Testis (tissue), 2 donors: ENCODE measurements at regions not wholly inside any gene's neighbourhood (a gene's known extent, or its start where the extent isn't known, plus 50 kb on each side); places are given as distances from the start of the nearest gene placed in this dataset.

Experiments
- DNase-seq: peaks from one replicate; pipeline ENCODE4 v3.0.0-alpha.2; 2019
- H3K27ac ChIP-seq, 2 donors: fragments of 200-600 bp; sonication (generic); one replicate each; pipeline ENCODE4 v1.5.1; 2019
- H3K27me3 ChIP-seq: fragments of 200-600 bp; sonication (generic); one replicate; pipeline ENCODE4 v1.5.1; 2019
- H3K36me3 ChIP-seq: fragments of 200-600 bp; sonication (generic); one replicate; pipeline ENCODE4 v1.5.1; 2017; ENCODE audit warnings: low read depth; ENCODE audit errors: missing control alignments
- H3K4me1 ChIP-seq: fragments of 200-600 bp; sonication (generic); one replicate; pipeline ENCODE4 v1.5.1; 2019
- H3K4me3 ChIP-seq, 2 donors: fragments of 200-600 bp; sonication (generic); one replicate each; pipeline ENCODE4 v1.5.1; 2017 to 2019
- H3K9me3 ChIP-seq: fragments of 200-600 bp; sonication (generic); one replicate; pipeline ENCODE4 v1.5.1; 2017
- CTCF ChIP-seq, 3 experiments: fragments of 450-650 bp in 2 of 3; fragments of 200-600 bp in 1 of 3; sonication (generic) in 1 of 3; IDR thresholded peaks; one replicate each; pipeline ENCODE4 v1.5.1; 2016 to 2019; ENCODE audit warnings: antibody characterized with exemption in 3 of 3, mild to moderate bottlenecking in 2 of 3, moderate library complexity in 1 of 3
- POLR2A ChIP-seq: fragments of 450-650 bp; IDR thresholded peaks from one replicate; pipeline ENCODE4 v1.6.1; 2017; ENCODE audit warnings: antibody characterized with exemption, mild to moderate bottlenecking, moderate library complexity
- WGBS, 2 donors: methylation state at CpG; one replicate each; pipeline ENCODE4 v1.1.5; 2018; 5-methylcytosine and 5-hydroxymethylcytosine counted together
- intact Hi-C: fragments of 100-400 bp; cut with DNase I; formaldehyde crosslinking; loops from one replicate; pipeline ENCODE4 v1.15.1; 2023; ENCODE audit warnings: low total_unique reads

DNA sequence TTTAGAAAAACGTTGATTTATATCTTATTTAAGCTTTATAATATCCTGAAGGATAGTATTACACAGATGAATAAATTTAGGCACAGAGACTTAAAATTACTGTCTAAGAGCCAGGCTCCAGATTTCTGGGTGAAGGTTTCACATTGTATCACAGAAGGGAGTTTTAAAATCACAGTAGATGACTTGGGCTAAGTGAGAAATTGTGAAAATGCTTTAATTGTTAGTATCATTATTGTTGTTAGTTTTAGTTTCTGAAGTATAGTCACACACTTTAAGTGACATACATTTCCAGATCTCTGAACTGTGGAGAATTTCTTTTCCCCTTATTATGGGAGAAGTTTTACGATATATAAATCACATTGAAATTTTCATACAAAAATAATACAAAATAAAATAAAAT is 83.5 kb downstream of the NDUFS5 start:
- Histone ChIP-seq H3K27me3 (no peaks in the 10 kb centered on the region), H3K4me1 (peaks cover 37% of the 10 kb centered on the region), H3K27ac (peak overlapping the region in 1 of 2 donors; percentile 98), H3K36me3 (no peaks in the 10 kb centered on the region), H3K4me3 (no peak overlapping the region), H3K9me3 (no peaks in the 10 kb centered on the region)
- 81 to 97% methylated on average over 2 of the region's 2 CpGs for WGBS, 2 donors
- no peak for DNase-seq
- intact Hi-C loops, result loop anchor here (5.0 kb wide), 1 partner anchor 83 kb away; no protein-coding TSS in a partner anchor
- no peak for TF ChIP-seq CTCF (IDR thresholded peaks at IDR 0.05)

DNA sequence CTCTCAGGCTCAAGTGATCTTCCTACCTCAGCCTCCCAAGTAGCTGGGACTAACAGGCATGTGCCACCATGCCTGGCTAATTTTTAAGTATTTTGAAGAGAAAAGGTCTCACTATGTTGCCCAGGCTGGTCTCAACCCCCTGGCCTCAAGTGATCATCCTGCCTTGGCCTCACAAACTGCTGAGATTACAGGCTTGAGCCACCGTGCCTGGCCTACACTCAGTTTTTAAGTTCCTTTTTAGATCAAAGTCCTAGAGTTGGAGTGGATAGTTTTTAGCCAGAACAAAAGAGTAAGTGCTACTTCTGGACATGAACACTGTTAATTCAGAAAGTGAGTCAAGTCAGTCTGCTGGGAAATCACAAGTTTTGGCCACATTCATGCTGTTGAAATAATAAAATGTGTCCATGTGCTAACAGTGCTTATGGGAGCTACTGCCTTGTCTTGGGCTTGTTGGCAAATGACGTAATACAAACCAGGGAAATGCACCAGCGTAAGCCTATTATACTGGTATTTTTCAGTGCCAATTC is 84.2 kb downstream of the NDUFS5 start:
- Histone ChIP-seq H3K4me3 (no peak overlapping the region), H3K9me3 (no peaks in the 10 kb centered on the region), H3K27ac (peak overlapping the region; percentile 14 to 33), H3K36me3 (no peaks in the 10 kb centered on the region), H3K27me3 (no peaks in the 10 kb centered on the region), H3K4me1 (peaks cover 38% of the 10 kb centered on the region)
- WGBS, 2 donors, result 43 to 59% methylated on average over 3 of the region's 3 CpGs
- intact Hi-C loops, result no loop called here
- TF ChIP-seq CTCF (IDR thresholded peaks at IDR 0.05) (no peak), POLR2A (no peak)
- no peak for DNase-seq

GRCh38 chr1:39110882-39111281 is 84.7 kb downstream of the NDUFS5 start:
- Histone ChIP-seq H3K27ac (peak overlapping the region; percentile 14 to 33), H3K9me3 (no peaks in the 10 kb centered on the region), H3K27me3 (no peaks in the 10 kb centered on the region), H3K4me3 (no peak overlapping the region), H3K4me1 (peaks cover 41% of the 10 kb centered on the region), H3K36me3 (no peaks in the 10 kb centered on the region)
- no peak for DNase-seq
- intact Hi-C loops, result no loop called here
- 75 to 83% methylated on average over 1 of the region's 1 CpG for WGBS, 2 donors
- TF ChIP-seq POLR2A, result no peak
- no peak for TF ChIP-seq CTCF (IDR thresholded peaks at IDR 0.05)

- H3K4me3 ChIP-seq, result no peak overlapping the region
- no peaks in the 10 kb centered on the region for H3K9me3 ChIP-seq
- no peak overlapping the region for H3K27ac ChIP-seq
- DNase-seq, result no peak
- no peaks in the 10 kb centered on the region for H3K27me3 ChIP-seq
- 63 to 76% methylated on average over 2 of the region's 2 CpGs for WGBS, 2 donors
- intact Hi-C loops, result no loop called here
- H3K36me3 ChIP-seq, result no peaks in the 10 kb centered on the region
- H3K4me1 ChIP-seq, result peaks cover 27% of the 10 kb centered on the region
- TF ChIP-seq POLR2A, result no peak
- no peak for TF ChIP-seq CTCF (IDR thresholded peaks at IDR 0.05)
These were observed 87.1 kb downstream of the NDUFS5 start for GRCh38 chr1:39113109-39113743.
